Inflammatory macrophage treated with lipopolysaccharide for 1 hour (primary cell): ENCODE measurements at regions not wholly inside any gene's neighbourhood (a gene's known extent, or its start where the extent isn't known, plus 50 kb on each side); places are given as distances from the start of the nearest gene placed in this dataset.
"Not testable (repeated sequence)": the region's sequence is repeated elsewhere in the genome, so short reads cannot be mapped to it uniquely, and the experiment has no call there.

Experiments
- DNase-seq, 2 donors: peaks; one replicate each; pipeline ENCODE4 v3.0.0-alpha.2; 2020 to 2022

DNA sequence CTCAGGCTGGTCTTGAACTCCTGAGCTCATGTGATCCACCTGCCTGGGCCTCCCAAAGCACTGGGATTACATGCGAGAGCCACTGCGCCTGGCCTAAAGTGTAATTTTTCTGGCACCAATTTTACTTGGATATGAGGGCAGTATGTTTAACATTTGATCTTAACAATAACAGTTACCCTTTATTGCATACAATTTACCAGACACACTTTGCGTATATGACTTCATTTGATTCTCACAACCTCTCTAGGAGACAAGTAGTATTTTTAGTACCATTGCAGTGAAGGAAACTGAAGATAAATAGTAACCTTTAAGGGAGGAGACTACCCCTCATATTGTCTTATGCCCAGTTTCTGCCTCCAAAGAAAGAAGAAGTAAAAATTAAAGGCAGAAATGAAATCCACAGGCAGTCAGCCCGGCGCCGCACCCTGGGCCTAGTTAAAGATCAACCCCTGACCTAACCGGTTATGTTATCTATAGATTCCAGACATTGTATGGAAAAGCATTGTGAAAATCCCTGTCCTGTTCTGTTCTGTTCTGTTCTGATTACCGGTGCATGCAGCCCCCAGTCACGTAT lies 54.0 kb downstream of the CYP26A1 start:
- DNase-seq, result not testable (repeated sequence)

DNA sequence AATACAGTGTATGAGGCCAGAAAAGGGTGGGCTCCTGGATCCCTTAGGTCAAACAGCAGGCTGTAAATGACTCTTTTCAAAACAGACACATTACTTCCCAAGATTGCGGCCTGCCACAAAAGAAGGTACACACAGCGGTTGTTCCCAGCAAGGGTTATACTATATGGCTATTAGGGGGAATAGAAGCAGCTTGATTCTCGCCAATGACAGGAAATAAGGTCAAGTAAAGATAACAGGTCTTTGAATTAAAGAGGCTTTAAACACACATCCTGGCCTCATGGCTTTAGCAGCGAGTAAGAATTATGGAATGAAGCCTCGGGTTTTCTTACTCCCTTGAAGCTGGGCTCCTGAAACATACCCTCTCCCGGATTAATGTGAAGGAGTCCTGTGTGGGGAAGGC lies 58.3 kb downstream of the CYP26A1 start:
- DNase-seq, result no peak

DNA sequence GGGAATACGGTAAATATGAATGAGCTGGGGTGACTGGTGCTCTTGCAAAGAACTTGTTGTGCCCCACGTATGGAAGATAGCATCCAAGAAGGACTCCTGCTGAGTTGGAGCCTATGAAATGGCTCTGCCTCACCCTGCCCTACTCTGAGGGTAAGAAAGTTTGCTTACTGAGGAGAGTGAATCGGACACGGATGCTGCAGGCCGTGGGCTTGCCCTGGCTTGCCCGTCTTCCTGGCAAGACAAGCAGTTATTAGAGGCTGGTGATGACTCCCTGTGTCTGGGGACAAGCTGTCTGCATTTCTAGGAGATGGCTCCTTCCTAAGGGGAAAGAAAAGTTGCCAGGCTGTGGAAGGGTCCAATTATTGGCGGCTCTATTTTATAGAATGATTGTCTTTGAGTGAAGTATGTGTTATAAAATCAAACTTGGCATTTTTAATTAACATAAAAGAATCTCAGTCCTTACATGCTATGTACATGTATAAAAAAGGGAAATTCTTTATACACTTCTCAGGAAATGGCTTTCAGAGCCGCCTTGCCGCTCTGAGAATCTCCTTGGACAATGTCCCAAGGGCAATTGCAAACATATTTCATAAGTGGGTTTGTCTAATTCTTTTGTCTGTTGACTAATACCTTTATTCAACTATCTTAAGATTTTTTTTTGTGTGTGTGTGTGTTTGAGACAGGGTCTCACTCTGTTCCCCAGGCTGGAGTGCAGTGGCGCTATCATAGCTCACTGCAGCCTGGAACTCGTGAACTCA lies 64.6 kb downstream of the CYP26A1 start:
- DNase-seq, result no peak

DNA sequence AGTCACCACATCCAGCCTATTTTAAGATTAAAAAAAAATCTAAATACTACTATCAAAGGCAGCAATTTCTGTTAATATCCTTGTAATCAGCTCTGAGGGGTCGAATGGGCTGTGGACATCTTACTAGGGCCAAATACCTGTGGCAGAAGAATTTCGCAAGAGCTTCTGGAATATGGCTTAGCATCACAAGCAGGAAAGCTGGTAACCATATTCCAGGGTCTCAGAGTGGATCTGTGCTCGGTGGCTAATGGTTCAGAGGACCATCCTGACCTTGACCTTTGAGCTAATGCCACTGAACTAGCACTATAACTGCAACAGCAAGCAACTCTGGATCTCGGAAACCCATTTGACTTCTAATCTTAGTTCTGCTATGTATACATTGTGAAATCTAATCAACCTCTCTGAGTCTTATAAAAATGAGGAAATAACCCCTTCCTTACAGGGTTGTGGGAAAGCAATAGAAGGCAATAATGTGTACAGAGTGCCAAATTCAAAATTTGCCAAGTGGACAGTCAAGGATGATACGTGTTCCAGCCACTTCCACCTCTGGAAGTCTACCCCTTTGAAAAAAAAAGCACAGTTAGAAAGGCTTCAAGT lies 65.5 kb downstream of the CYP26A1 start:
- DNase-seq, result peak; percentile 62

DNA sequence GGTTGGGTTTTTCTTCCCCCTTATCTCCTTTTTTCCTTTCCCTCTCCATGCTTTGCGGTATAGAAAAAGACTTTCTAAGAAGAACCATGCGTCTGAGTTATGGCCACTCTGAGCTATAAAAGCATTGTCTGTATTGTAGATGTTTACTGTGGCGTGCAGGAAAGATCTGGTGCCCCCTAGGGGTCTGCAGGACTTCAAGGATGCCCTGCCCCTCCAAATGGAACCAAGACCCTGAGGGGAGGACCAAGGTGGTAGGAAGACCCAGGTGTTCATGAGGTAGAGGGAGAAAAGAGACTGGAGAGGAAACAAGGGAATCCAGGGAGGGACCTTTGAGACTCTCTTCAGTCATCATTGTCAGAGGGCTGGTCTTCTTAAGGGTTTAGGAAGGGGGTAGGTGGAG lies 68.8 kb downstream of the CYP26A1 start:
- DNase-seq, result no peak

DNA sequence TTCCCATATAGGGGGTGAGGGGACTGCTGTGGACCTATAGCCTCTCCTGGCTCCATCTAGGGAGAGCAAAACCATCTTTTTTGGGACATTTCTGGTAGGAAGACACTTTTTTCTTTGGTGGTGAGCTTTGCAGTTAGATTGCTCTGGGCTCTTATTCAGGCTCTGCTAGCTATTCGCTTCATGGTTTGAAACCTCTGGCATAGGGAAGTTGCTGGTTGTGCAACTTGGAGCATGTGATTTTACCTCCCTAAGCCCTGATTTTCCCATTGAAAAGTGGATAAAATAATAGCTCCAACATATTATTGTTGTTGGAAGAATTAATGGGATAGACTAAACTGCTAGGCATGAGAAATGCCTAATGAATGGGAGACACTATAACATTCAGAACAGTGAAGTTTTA lies 69.6 kb downstream of the CYP26A1 start:
- DNase-seq, result peak; percentile 39 to 55

DNA sequence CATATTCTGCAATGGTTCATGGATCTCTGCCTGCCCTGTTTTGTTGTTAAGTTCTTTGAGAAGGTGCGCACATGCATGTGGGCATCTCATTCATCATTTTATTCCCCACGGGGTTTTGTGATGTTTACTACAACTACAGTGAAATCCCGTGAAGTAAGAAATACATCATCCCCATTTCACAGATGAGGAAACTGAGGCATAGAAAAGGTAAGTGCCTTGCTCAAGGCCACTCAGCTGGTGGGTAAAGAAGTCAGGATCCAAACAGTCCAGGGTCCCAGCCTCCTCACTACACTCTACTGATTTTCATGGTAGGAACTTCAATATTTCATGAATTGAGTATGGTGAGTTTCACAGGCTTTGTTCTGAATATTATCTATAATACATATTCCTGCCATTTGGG lies 72.6 kb downstream of the CYP26A1 start:
- DNase-seq, result no peak

DNA sequence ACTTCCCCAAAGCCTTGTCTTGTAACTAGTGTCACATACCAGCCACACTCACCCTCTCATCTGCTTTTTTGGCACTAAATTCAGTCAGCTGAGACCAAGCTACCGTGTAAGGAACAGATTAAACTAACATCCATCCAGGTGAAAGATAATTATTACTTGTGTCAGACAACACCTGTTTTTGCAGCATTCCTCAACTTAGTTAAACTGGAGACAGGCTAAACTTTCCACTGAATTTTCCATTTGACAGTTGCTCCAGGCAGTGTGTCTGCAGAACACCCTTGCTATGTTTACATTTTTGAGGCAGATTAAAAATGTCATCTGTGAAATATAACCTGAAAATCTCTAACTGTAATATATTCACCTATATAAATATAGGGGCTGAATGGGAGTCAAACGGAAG lies 73.6 kb downstream of the CYP26A1 start:
- no peak for DNase-seq

DNA sequence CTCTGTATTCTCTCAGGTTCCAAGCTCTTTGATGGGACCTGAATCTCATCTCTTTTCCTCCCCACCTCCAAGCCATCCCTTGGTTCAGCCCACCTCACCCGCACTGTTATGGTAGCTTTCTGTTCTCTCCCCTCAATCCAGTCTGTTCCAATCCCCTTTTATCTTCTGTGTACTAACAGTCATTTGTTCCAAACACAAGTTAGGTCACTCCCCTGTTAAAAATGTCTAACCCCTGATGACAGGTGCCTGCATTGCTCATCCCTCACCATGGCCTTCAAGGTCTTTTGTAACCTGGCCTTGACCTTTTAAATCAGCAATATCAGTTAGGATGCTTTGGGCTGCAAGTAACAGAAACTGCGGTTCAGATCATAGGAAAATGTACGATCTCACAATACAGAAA lies 74.8 kb downstream of the CYP26A1 start:
- DNase-seq, result no peak

DNA sequence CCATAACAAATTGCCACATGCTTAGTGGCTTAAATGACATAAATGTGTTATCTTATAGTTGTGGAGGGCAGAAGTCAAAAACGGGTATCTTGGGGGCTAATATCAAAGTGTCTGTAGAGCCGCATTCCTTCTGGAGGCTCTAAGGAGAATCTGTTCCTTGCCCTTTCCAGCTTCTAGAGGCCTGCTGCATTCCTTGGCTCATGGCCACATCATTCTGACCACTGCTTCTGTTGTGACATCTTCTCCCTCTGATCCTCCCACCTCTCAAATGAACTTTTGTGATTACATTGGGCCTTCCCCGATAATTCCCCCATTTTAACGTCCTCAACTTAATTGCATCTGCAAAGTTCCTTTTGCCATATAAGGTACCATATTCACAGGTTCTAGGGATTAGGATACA lies 76.1 kb downstream of the CYP26A1 start:
- DNase-seq, result no peak

DNA sequence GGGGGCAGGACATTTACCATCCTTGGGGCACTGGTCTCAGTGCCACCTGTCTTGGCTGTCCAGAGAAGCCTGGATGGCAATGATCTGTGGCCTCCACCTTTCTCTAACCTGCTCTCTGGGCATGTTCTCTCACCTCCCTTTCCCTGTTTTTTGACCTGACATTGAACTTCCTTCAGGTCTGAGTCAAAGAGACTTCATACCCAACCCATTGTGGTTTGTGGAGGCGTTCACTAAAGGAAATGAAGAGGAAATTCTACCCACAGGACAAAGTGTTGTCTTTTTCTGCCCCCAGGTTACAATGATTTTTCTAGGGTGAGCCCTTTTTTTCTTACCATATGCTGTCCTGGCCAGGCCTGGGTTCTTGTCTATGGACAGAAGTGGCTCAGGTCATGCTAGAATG lies 76.6 kb downstream of the CYP26A1 start:
- DNase-seq, result peak; percentile 64 to 73

DNA sequence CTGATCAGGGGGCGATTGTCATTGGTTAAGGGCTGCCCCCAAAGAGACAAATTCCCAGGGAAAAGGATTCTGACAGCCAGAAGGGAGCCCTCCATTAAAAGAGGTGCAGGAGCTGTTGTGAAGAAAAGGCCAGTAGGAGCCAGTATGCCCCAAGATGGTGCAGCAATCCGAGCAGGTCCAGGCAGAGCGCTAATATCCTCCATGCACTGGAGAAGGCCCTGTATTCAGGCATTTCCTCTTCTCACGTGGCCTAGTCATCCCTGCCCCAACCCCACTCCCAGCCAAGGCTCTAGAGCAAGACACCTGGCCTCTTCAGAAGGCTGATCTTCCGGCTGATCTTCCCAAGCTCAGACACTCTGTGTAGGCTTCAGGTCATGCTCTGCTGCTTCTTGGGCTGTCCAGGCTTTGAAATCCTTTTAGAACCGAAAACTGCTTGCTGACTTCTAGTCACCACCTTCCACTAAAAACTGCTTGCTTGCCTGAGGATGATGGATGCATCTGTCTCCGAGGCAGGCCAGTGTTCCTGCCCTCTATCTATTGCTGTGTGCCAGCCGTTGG lies 77.4 kb downstream of the CYP26A1 start:
- no peak for DNase-seq

DNA sequence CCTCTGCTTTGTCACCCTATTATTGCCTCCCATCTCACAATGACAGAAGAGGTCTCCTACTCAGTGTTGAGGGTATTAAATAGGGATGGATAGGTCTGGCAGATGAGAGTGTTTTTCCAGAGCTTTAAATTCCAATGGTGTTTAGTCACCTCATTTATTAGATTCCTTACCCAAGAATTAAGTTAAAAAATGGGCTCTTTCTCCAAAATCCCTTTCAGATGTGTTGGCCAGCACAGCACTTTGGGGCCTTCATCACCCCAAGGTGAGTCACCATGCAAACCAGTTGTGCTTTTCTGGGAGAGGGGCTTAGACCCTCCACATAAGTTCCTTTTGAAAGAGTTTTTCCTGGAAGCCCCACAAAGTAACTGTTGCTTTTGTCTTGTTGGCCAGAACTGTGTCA lies 78.4 kb downstream of the CYP26A1 start:
- DNase-seq, result no peak

DNA sequence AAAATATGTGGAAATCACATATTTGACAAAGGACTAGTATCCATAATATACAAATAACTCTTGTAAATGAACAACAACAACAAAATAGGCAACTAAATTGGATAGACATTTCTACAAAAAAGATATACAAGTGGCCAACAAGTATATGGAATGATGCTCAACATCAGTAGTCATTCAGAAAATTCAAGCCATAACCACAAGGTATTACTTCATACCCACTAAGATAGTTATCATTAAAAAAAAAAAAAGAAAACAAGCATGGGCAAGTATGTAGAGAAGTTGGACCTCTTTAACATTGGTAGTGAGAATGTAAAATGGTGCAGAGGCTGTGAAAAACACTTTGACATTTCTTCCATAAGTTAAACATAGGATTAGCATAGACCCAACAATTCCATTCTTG lies 80.8 kb downstream of the CYP26A1 start:
- no peak for DNase-seq

DNA sequence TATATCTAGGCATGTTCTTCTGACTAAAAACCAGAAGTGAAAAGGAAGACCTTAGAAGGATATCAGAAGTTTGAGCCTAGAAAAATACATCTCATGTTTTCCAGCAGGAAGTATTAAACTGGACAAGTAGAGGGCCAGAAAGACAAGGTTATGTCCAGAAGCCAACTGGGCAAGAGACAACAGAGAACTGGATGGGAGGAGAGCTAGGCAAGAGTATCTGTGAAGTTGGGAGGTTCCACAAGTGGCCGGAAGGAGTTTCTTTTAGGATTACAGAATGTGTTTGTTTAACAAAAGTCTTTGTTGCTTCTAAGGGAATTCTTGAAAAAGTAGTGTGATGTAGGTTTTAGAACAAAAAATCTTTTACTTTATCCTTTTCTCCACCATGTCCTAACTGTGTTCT lies 86.4 kb downstream of the CYP26A1 start:
- no peak for DNase-seq

DNA sequence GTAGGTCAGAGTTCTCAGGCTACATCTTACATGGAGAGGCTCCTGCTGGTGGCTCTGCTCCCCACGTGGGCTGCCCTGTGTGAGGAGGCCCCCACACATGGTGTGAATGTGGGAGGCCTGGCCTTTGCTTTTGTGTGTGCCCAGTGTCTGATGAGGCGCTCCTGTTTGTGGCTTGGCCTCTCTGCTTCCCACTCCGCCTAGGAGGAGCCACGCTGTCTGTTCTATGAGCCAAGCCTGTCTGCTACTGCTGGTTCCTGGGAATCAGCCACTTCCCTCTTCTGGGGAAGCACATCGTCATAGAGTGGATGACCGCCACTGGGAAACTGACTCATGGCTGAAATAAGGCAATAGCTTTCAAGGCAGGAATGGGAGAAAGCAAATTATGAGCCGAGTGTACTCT lies 87.1 kb downstream of the CYP26A1 start:
- peak; percentile 92 to 97 for DNase-seq

DNA sequence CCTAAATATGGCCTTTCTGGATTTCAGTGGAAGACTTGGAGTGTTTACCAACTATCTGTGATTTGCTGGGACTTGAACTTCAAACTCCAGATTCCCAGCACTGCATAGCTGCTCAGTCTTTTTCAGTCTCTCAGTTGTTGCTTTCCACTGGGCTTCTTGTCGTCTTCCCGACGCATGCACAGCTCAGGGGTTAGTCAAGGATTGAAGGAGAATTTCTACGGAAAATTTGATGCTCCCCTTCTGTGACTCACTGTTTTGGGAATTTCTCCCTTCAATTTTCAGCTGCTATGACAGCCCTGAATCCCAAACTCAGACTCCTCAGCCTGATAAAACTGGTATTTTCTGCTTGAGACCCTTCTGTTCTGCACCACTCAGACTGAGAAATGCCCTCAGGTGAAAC lies 91.7 kb downstream of the CYP26A1 start:
- no peak for DNase-seq

DNA sequence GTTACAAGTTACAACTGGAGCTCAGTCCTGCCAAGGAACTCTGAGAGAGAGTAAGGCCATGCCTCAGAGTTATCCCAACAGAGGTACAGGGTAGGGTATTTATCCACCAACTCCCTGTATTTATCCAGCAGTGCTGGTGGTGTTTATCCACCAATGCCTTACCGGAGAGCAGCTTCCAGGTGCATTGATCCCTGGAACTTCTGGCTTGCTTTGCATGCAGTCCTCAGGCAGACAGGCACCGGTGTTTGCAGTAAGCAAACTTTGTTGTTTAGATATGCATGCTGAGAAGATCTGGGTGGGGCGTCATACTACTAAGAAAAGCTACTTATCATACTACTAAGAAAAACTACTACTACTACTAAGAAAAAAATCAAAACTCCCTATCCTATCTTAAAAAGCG lies 92.4 kb downstream of the CYP26A1 start:
- DNase-seq, result no peak

DNA sequence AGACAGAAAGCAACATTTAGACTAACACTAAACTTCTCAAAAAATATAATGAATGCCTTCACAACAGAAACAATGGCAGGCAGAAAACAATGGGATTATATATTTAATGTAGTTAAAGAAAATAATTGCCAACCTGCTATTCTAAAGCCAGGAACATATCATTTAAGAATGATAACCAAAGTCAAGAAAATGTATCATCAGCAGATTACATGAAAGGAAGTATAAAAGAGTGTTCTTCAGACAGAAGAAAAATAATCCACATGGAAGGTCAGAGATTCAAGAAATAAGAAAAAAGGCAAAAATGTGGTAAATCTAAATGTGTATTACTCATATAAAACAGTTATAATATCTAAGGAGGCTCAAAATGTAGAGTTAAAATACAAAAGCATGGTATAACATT lies 98.1 kb downstream of the CYP26A1 start:
- no peak for DNase-seq

DNA sequence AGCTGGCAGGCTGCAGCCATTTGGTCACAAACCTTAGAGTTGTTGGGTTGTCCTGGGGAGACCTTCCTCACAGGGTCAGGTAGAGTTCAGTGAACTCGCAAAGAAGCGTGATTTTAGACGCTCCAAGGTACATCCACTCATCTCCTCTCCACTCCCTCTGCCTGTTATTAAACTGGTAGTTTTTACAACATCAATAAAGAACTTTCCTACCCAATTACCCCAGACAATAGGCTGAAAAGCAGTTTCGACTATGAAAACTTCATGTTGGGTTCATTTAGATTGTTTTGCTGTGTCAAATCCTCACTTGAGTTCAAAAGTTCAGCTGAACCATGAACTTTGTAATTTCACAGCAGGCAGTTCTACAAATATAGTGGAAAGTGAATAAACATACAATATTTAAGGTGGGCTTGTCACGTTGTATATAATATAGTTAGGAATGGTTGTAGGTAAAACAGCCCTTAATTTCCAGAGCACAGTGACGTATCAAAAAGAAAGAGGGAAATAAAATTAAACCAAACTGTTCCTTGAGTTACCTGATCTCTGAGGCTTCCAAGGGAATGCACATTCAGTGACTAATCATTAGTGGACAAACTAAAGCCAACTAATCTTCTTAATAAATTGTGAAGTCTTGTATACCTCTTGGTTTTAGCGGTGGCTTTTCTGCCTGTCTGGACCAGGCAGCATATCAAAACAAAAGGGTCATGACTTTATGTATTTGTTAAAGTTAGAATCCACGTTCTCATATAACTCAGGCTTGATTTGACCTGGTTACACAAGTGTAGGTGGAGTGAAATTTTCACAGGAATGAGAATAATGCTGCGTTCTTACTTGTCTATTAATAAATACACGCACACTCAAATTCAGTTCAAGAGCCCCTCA lies 100.5 kb downstream of the CYP26A1 start:
- DNase-seq, result no peak

DNA sequence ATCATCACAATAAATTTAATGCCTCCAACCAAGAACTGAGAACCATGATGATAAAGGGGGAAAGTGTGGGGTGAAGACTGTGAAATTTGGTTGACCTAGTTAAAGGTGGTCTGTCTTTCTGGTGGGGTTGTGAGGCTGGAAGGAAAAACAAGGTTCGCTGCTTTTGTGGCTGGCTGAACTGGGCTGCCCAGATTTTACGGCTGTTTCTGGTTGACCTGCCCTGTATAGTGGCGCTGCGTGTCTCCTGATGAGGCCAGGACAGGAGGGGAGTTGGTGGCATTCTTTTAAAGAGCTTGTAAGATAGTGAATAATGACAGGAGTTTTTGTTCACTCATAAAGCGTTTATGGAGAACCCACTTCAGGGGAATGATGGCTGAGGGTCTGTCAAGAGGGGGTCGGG lies 101.8 kb downstream of the CYP26A1 start:
- DNase-seq, result no peak

DNA sequence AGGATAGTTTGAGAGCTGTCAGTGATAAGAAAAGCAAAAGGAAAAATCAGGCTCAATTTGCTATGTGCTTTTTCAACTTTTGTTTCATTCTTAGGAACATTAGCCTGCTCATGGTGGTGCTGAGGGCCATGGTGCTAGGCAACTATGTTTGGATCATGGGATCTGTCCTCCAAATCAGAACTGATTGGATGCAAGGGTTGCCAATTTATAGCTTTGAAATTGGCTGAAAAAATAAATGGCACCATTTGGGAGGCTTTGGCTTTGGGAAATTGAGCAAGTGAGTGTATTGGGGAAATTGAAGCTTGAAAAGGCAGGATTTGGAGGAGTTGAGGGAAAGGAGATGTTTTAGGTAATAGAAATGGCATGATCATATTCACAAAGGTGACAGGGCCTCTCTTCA lies 103.8 kb downstream of the CYP26A1 start:
- no peak for DNase-seq

DNA sequence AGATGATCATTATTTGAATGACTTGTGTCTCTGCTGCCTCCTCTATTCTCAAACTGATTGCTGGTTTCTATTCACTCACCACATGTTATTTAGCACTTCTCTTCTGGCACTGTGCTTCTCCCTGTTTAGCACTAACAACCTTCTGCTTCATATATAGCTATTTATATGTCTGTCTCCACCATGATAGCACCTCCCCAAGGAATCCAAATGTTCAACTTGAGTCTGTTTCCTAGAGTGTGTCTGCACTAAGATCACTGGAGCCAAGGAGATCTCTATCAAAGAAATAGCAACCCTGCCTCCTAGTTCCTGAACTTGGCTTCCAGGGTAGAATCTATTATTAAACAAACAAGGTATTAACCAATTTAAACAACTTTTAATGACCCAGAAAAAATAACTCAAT lies 104.5 kb downstream of the CYP26A1 start:
- no peak for DNase-seq
